ENCODE measurements at regions not wholly inside any gene's neighbourhood (a gene's known extent, or its start where the extent isn't known, plus 50 kb on each side); places are given as distances from the start of the nearest gene placed in this dataset.

GRCh38 chr12:98280152-98280551 lies 235.2 kb upstream of the TMPO start:
- no peak for DNase-seq (ENCODE audit: low read depth in 1 of 2, low spot score in 1 of 2)
- Histone ChIP-seq H3K4me3 (replicated peaks; ENCODE audit: insufficient read depth, low read length) (no peak overlapping the region), H3K27ac (replicated peaks) (no peak overlapping the region), H3K27me3 (ENCODE audit: insufficient read depth, poor library complexity, severe bottlenecking) (no peaks in the 10 kb centered on the region)
- TF ChIP-seq, protein P1, sequence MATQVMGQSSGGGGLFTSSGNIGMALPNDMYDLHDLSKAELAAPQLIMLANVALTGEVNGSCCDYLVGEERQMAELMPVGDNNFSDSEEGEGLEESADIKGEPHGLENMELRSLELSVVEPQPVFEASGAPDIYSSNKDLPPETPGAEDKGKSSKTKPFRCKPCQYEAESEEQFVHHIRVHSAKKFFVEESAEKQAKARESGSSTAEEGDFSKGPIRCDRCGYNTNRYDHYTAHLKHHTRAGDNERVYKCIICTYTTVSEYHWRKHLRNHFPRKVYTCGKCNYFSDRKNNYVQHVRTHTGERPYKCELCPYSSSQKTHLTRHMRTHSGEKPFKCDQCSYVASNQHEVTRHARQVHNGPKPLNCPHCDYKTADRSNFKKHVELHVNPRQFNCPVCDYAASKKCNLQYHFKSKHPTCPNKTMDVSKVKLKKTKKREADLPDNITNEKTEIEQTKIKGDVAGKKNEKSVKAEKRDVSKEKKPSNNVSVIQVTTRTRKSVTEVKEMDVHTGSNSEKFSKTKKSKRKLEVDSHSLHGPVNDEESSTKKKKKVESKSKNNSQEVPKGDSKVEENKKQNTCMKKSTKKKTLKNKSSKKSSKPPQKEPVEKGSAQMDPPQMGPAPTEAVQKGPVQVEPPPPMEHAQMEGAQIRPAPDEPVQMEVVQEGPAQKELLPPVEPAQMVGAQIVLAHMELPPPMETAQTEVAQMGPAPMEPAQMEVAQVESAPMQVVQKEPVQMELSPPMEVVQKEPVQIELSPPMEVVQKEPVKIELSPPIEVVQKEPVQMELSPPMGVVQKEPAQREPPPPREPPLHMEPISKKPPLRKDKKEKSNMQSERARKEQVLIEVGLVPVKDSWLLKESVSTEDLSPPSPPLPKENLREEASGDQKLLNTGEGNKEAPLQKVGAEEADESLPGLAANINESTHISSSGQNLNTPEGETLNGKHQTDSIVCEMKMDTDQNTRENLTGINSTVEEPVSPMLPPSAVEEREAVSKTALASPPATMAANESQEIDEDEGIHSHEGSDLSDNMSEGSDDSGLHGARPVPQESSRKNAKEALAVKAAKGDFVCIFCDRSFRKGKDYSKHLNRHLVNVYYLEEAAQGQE (IDR thresholded peaks at IDR 0.05; ENCODE audit: insufficient replicate concordance, low read depth), result no peak
- TF ChIP-seq, protein P2, sequence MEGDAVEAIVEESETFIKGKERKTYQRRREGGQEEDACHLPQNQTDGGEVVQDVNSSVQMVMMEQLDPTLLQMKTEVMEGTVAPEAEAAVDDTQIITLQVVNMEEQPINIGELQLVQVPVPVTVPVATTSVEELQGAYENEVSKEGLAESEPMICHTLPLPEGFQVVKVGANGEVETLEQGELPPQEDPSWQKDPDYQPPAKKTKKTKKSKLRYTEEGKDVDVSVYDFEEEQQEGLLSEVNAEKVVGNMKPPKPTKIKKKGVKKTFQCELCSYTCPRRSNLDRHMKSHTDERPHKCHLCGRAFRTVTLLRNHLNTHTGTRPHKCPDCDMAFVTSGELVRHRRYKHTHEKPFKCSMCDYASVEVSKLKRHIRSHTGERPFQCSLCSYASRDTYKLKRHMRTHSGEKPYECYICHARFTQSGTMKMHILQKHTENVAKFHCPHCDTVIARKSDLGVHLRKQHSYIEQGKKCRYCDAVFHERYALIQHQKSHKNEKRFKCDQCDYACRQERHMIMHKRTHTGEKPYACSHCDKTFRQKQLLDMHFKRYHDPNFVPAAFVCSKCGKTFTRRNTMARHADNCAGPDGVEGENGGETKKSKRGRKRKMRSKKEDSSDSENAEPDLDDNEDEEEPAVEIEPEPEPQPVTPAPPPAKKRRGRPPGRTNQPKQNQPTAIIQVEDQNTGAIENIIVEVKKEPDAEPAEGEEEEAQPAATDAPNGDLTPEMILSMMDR (IDR thresholded peaks at IDR 0.05; ENCODE audit: insufficient read depth, low read length), result no peak

DNA sequence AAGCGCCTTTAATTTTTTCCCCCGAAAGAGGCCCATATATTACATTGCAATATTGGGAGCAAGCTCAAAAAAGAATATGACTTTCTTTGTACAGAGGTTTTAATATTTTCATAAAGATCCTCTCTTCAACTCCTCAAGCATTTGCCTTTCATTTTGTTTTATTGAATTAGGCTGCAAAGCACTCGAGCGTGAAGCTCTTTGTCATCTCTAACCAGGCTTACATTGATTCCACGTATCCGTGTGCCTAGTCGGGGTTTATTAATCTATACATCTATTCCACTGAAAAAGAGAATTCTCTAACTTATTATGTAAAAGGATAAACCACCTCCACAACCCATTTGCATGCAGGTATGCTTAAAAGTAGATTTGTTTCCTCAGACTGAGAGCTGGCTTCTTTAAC lies 234.8 kb upstream of the TMPO start:
- H3K27ac ChIP-seq (replicated peaks), result no peak overlapping the region
- no peak overlapping the region for H3K4me3 ChIP-seq (replicated peaks; ENCODE audit: insufficient read depth, low read length)
- TF ChIP-seq, protein P1 (IDR thresholded peaks at IDR 0.05; ENCODE audit: insufficient replicate concordance, low read depth), result no peak
- TF ChIP-seq GABPA (IDR thresholded peaks at IDR 0.05; ENCODE audit: low read depth) (no peak), POLR2AphosphoS5 (IDR thresholded peaks at IDR 0.05; ENCODE audit: low read depth) (no peak), SPI1 (IDR thresholded peaks at IDR 0.05; ENCODE audit: borderline replicate concordance, low read depth) (no peak)
- TF ChIP-seq, protein P2 (IDR thresholded peaks at IDR 0.05; ENCODE audit: insufficient read depth, low read length), result no peak
- no peaks in the 10 kb centered on the region for H3K27me3 ChIP-seq (ENCODE audit: insufficient read depth, poor library complexity, severe bottlenecking)
- no peak for DNase-seq (ENCODE audit: low read depth in 1 of 2, low spot score in 1 of 2)

- Histone ChIP-seq H3K27ac (replicated peaks) (no peak overlapping the region), H3K4me3 (replicated peaks; ENCODE audit: insufficient read depth, low read length) (no peak overlapping the region), H3K27me3 (ENCODE audit: insufficient read depth, poor library complexity, severe bottlenecking) (no peaks in the 10 kb centered on the region)
- no peak for DNase-seq (ENCODE audit: low read depth in 1 of 2, low spot score in 1 of 2)
- TF ChIP-seq GABPA (IDR thresholded peaks at IDR 0.05; ENCODE audit: low read depth), result no peak
- TF ChIP-seq POLR2AphosphoS5 (IDR thresholded peaks at IDR 0.05; ENCODE audit: low read depth), result no peak
- TF ChIP-seq SPI1 (IDR thresholded peaks at IDR 0.05; ENCODE audit: borderline replicate concordance, low read depth), result no peak
- TF ChIP-seq, protein P1 (IDR thresholded peaks at IDR 0.05; ENCODE audit: insufficient replicate concordance, low read depth), result no peak
- TF ChIP-seq, protein P2 (IDR thresholded peaks at IDR 0.05; ENCODE audit: insufficient read depth, low read length), result no peak
Observed at GRCh38 chr12:98291828-98292227, 223.6 kb upstream of the TMPO start.

Data from HL-60 (cell line).